C4-2B (cell line): ENCODE measurements at regions not wholly inside any gene's neighbourhood (a gene's known extent, or its start where the extent isn't known, plus 50 kb on each side); places are given as distances from the start of the nearest gene placed in this dataset.
A peak's percentile ranks its signal among the peaks of the same experiment; 100 is the strongest.

ENCODE experiments used
- H3K27ac ChIP-seq: fragments of 450-650 bp; 2 replicates; pipeline ENCODE4 v1.5.1; 2017
- CTCF ChIP-seq: fragments of 450-650 bp; conservative IDR thresholded peaks from 2 replicates; pipeline ENCODE4 v1.5.1; 2017; ENCODE audit warnings: mild to moderate bottlenecking
- ZFX ChIP-seq: fragments of 450-650 bp; IDR thresholded peaks from 2 replicates; pipeline ENCODE4 v1.6.1; 2017

- no peak for TF ChIP-seq ZFX
- TF ChIP-seq CTCF = no peak
- H3K27ac ChIP-seq = no peak overlapping the region
These were observed 287.1 kb upstream of the SRRM4 start for GRCh38 chr12:118694128-118694775.

- TF ChIP-seq CTCF = no peak; the same call in 1 of the 2 replicates
- TF ChIP-seq ZFX = no peak
- H3K27ac ChIP-seq = no peak overlapping the region
These were observed 276.7 kb upstream of the SRRM4 start for GRCh38 chr12:118704527-118705241.

GRCh38 chr12:118706437-118706836, 274.9 kb upstream of the SRRM4 start:
- no peak overlapping the region for H3K27ac ChIP-seq
- TF ChIP-seq ZFX (no peak), CTCF (no peak)

GRCh38 chr12:118709946-118710345, 271.4 kb upstream of the SRRM4 start:
- H3K27ac ChIP-seq = no peak overlapping the region
- TF ChIP-seq ZFX (no peak), CTCF (no peak)

GRCh38 chr12:118711185-118711584, 270.2 kb upstream of the SRRM4 start:
- TF ChIP-seq CTCF (no peak), ZFX (no peak)
- no peak overlapping the region for H3K27ac ChIP-seq

GRCh38 chr12:118714051-118714460, 267.3 kb upstream of the SRRM4 start:
- no peak overlapping the region for H3K27ac ChIP-seq
- no peak for TF ChIP-seq ZFX
- peak; percentile 82 for TF ChIP-seq CTCF

- no peak for TF ChIP-seq CTCF
- H3K27ac ChIP-seq = no peak overlapping the region
These were observed 266.8 kb upstream of the SRRM4 start for GRCh38 chr12:118714500-118714899.
